GM12891 (cell line): ENCODE measurements at regions not wholly inside any gene's neighbourhood (a gene's known extent, or its start where the extent isn't known, plus 50 kb on each side); places are given as distances from the start of the nearest gene placed in this dataset.

Experiments
- POU2F2 ChIP-seq: IDR thresholded peaks from 2 replicates; pipeline ENCODE4 v1.6.1; 2011; ENCODE audit warnings: low read depth, mild to moderate bottlenecking, control low read depth, low read length, moderate library complexity
- TAF1 ChIP-seq: IDR thresholded peaks from 2 replicates; pipeline ENCODE4 v1.6.1; 2011; ENCODE audit warnings: low read depth, low read length, control low read depth

DNA sequence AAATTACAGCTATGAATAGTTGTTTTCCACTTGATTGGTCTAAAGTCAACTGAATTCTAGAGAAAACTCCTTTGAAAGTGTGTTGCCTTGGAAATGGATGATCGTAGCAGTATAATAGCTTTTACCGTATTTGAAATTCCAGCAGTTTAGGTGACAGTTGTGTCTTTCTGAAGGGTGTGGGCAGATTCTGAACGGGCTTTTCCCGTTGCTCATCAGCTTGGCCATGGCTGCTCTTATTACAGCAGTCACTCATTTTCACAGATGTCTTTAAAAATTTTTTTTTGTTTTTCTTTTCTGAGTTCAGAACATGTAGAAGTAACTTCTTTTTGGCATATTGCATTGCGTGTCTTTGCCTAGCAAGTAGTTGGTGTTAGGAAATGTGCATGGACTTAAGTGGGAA, 69.6 kb upstream of the SLC4A4 start:
- TF ChIP-seq POU2F2 = no peak
- no peak for TF ChIP-seq TAF1
